ENCODE measurements at regions not wholly inside any gene's neighbourhood (a gene's known extent, or its start where the extent isn't known, plus 50 kb on each side); places are given as distances from the start of the nearest gene placed in this dataset.

DNA sequence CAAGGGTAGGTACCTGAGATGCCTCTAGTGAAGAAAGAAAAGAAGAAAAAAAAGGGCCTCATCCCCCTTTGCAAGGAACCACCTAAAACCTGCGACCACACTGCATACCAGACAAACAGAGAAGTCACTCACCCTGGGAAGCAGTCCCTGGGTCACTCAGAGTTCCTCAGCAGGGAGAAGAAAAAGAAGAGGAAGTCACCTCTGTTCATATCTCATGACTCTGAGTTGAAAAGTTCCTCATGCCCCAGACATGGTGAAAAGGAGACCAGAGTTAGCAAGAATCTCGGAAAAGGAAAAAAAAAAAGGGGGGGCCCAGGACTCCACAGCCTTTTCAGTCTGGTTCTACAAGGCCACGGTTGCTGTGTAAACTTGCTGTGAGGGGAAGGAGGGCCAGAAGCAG lies 478.4 kb upstream of the NRXN1 start:
- no peak for DNase-seq (ENCODE audit: low read depth)
- TF ChIP-seq, protein P1, sequence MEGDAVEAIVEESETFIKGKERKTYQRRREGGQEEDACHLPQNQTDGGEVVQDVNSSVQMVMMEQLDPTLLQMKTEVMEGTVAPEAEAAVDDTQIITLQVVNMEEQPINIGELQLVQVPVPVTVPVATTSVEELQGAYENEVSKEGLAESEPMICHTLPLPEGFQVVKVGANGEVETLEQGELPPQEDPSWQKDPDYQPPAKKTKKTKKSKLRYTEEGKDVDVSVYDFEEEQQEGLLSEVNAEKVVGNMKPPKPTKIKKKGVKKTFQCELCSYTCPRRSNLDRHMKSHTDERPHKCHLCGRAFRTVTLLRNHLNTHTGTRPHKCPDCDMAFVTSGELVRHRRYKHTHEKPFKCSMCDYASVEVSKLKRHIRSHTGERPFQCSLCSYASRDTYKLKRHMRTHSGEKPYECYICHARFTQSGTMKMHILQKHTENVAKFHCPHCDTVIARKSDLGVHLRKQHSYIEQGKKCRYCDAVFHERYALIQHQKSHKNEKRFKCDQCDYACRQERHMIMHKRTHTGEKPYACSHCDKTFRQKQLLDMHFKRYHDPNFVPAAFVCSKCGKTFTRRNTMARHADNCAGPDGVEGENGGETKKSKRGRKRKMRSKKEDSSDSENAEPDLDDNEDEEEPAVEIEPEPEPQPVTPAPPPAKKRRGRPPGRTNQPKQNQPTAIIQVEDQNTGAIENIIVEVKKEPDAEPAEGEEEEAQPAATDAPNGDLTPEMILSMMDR (conservative IDR thresholded peaks at IDR 0.05; ENCODE audit: control insufficient read depth, insufficient read depth, low read depth, low read length): no peak
- no peak overlapping the region for H3K4me3 ChIP-seq (ENCODE audit: control insufficient read depth, low read depth, low read length)

- no peak for DNase-seq (ENCODE audit: low read depth)
- TF ChIP-seq, protein P1 (conservative IDR thresholded peaks at IDR 0.05; ENCODE audit: control insufficient read depth, insufficient read depth, low read depth, low read length): no peak
- H3K4me3 ChIP-seq (ENCODE audit: control insufficient read depth, low read depth, low read length): no peak overlapping the region
These were observed 473.6 kb upstream of the NRXN1 start for GRCh38 chr2:51505533-51505932.

DNA sequence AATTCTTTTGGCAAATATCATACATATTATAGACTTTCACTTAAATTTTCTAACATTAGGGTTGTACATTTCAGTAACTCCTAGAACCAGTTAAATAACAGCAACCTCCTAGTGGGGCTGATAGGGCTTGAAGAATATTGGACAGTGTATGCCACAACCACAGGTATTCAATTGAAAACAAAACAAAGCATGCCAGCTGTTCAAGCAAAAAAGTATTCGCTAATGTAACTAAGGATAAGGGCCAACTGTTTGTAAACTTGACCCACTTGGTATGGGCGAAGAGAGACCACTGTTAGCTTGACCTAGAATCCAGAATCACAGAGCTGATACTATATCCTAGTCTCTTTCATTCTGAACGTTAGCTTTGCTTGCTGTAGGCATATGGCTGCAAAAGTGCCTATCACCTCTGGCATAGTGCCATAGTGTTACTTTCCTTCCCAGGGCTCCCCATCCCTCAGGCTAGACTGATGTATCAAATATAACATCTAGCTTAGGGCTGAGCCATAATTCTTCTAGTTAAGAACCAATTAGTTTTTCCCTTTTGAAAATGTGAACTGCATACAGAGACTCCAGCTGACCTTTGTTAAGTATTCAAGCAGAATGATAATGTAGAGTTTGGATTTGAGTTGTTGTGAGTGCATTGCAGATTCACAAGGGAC lies 458.8 kb upstream of the NRXN1 start:
- TF ChIP-seq, protein P1 (conservative IDR thresholded peaks at IDR 0.05; ENCODE audit: control insufficient read depth, insufficient read depth, low read depth, low read length): no peak
- no peak overlapping the region for H3K4me3 ChIP-seq (ENCODE audit: control insufficient read depth, low read depth, low read length)
- DNase-seq (ENCODE audit: low read depth): no peak

- TF ChIP-seq, protein P1 (conservative IDR thresholded peaks at IDR 0.05; ENCODE audit: control insufficient read depth, insufficient read depth, low read depth, low read length): no peak
- no peak for DNase-seq (ENCODE audit: low read depth)
- H3K4me3 ChIP-seq (ENCODE audit: control insufficient read depth, low read depth, low read length): no peak overlapping the region
These were observed 452.7 kb upstream of the NRXN1 start for GRCh38 chr2:51484605-51485004.

DNA sequence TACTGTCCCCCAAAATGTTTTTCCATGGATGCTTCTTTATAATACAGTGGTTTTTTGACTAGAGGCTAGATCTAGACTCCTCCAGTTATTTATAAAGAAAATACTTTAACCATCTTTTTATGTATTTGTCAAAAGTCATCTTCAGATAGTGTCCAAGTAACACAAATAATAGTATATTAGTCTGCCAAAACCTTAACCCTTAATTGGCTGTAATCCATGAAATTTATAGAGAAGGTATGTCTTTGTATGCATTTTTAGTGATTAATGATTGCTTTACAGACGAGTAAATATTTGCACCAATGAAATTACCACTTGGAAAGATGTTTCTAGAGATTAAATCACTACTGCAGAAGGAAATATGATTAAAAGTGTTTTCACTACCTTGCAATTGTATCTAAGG lies 451.8 kb upstream of the NRXN1 start:
- TF ChIP-seq, protein P1 (conservative IDR thresholded peaks at IDR 0.05; ENCODE audit: control insufficient read depth, insufficient read depth, low read depth, low read length): no peak
- no peak overlapping the region for H3K4me3 ChIP-seq (ENCODE audit: control insufficient read depth, low read depth, low read length)
- no peak for DNase-seq (ENCODE audit: low read depth)

DNA sequence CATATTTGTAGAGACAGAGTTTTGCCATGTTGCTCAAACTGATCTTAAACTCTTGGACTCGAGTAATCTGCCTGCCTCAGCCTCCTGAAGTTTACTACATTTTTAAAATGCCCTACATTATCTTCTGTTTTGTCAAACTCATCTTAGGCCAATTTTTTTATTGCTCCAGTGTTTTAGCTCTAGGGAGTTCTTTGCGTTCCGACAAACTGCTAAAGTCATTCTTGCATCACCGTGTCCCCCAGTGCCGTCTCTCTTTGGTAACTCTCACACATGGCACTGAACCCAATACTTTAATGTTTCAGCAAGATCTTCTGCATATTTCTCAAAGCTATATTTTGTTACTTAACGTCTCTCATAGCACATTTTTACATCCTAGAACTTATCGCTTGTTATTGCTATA lies 440.9 kb upstream of the NRXN1 start:
- TF ChIP-seq, protein P1 (conservative IDR thresholded peaks at IDR 0.05; ENCODE audit: control insufficient read depth, insufficient read depth, low read depth, low read length): no peak
- H3K4me3 ChIP-seq (ENCODE audit: control insufficient read depth, low read depth, low read length): no peak overlapping the region
- DNase-seq (ENCODE audit: low read depth): no peak

DNA sequence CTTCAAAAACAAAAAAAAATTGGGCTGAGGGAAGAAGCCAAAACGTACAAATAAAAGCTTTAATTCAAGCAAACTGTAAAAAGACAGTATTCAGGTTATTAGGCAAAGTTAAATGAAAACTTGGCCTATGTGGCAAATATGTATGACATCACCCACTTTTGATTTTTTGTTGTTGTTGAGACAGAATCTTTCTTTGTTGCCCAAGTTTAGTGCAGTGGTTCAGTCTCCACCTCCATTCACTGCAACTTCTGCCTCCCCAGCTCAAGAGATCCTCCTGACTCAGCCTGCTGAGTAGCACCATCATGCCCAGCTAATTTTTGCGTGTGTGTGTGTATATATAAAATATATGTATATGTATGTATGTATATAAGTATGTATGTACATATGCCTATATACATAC lies 440.4 kb upstream of the NRXN1 start:
- no peak for DNase-seq (ENCODE audit: low read depth)
- H3K4me3 ChIP-seq (ENCODE audit: control insufficient read depth, low read depth, low read length): no peak overlapping the region
- TF ChIP-seq, protein P1 (conservative IDR thresholded peaks at IDR 0.05; ENCODE audit: control insufficient read depth, insufficient read depth, low read depth, low read length): no peak
